ENCODE measurements at regions not wholly inside any gene's neighbourhood (a gene's known extent, or its start where the extent isn't known, plus 50 kb on each side); places are given as distances from the start of the nearest gene placed in this dataset.
"Not testable (repeated sequence)": the region's sequence is repeated elsewhere in the genome, so short reads cannot be mapped to it uniquely, and the experiment has no call there.

- no peak for DNase-seq
Observed at GRCh38 chr7:126177782-126178181, 1075.0 kb downstream of the GRM8 start.

GRCh38 chr7:126166645-126167044 lies 1086.1 kb downstream of the GRM8 start:
- DNase-seq, result no peak

DNA sequence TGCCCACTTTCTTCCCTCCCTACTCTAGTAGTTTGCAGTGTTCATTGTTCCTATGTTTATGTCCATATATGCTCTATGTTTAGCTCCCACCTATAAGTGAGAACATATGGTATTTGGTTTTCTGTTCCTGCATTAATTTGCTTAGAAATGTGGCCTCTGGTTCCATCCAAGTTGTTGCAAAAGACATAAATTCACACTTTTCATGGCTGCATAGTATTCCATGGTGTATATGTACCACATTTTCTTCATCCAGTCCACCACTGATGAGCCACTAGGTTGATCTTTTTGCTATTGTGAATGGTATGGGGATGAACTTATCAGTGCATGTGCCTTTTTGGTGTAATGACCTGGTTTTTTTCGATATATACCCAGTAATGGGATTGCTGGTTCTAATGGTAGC lies 1089.1 kb downstream of the GRM8 start:
- DNase-seq, result no peak

DNA sequence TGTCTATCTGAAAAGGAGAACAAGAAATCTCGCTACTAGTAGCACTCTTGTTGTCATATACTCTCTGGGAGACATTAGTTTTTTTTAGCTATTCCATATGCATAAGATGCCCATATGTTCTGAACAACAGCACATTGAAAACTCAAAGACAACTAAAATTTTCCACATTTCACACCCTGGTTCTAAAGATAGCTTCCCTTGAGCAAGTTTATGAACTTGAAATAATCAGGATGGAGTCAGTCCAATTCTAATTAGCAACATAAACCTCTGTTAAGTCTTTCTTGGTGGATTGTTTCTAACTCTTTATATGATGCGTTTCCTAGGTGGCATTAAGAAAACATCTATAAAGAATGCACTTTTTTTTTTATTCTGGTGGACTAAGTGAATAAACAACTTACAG lies 1095.3 kb downstream of the GRM8 start:
- DNase-seq, result no peak

- no peak for DNase-seq
Observed at GRCh38 chr7:126150278-126150958, 1102.3 kb downstream of the GRM8 start.

GRCh38 chr7:126140858-126141466 lies 1111.8 kb downstream of the GRM8 start:
- no peak for DNase-seq

DNA sequence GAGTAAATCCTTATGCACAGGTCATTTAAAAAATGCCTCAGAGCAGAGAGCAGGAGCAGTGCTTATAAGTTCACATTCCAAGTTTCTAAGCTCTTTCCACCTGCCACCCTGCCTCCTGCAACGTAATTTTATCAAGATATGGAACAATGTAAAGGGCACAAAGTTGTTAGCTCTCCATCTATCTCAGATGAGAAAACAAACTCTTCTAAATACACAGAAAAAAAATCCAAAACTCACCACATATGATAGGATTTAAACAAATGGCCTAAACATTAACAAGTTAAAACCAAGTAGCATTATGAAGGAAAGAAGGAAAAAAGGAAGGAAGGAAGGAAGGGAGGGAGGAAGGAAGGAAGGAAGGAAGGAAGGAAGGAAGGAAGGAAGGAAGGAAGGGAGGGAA lies 1132.8 kb downstream of the GRM8 start:
- no peak for DNase-seq

GRCh38 chr7:126103582-126103981 lies 1149.2 kb downstream of the GRM8 start:
- no peak for DNase-seq

- DNase-seq, result no peak
Observed at GRCh38 chr7:126083014-126083413, 1153.4 kb upstream of the POT1 start.

- DNase-seq, result no peak
Observed at GRCh38 chr7:126079581-126079980, 1150.0 kb upstream of the POT1 start.

DNA sequence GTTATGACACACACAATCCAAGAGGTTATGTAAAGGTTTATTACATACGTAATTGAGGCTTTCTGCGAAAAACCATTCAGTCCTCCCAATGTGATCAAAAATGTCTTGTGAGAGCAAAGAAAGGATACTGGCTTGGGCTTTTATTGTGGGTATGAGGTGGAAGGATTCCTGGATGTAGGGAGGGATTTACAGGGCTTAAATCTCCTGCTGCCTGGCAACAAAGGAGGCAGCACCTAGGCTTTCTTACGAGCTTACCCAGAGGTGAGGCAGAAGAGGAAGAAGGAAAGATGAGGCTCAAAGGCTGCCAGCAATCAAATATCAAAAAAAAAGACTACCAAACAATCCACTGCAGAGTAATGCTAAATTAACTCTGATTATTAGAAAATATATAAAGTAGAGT lies 1149.5 kb upstream of the POT1 start:
- no peak for DNase-seq

DNA sequence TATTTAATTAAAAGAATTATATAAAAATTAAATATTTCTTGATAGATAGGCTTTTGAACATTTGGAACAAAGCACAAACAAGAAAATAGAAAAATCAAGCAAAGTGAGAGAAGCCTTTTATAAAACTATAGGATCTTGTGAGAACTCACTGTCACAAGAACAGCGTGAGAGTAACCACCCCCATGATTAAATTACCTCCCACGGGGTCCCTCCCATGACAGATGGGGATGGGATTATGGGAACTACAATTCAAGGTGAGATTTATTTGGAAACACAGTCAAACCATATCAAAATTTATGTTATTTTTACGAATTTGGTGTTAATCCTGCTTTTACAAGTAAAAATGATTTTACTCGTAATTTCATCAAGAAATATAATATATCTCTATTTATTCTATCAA lies 1136.1 kb upstream of the POT1 start:
- DNase-seq, result no peak

DNA sequence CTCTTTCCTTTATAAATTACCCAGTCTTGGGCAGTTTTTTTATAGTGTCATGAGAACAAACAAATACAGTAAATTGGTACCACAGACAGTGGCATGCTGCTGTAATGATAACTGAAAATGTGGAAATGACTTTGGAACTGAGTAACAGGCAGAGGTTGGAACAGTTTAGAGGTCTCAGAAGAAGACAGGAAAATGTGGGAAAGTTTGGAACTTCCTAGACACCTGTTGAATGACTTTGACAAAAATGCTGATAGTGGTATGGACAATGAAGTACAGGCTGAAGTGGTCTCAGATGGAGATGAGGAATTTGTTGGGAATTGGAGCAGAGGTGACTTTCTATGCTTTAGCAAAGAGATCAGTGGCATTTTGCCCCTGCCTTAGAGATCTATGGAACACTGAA lies 1128.4 kb upstream of the POT1 start:
- DNase-seq, result no peak

DNA sequence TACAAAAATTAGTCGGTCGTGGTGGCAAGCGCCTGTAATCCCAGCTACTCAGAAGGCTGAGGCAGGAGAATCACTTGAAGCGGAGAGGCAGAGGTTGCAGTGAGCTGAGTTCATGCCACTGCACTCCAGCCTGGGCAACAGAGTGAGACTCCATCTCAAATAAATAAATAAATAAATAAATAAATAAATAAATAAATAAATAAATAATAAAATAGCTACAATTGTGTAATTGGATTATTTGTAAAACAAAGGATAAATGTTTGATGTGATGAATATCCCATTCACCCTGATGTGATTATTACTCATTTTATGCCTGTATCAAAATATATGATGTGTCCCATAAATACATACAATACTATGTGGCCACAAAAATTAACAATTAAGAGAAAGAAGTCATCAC lies 1127.0 kb upstream of the POT1 start:
- DNase-seq, result not testable (repeated sequence)

GRCh38 chr7:126052229-126052628 lies 1122.6 kb upstream of the POT1 start:
- DNase-seq, result no peak

DNA sequence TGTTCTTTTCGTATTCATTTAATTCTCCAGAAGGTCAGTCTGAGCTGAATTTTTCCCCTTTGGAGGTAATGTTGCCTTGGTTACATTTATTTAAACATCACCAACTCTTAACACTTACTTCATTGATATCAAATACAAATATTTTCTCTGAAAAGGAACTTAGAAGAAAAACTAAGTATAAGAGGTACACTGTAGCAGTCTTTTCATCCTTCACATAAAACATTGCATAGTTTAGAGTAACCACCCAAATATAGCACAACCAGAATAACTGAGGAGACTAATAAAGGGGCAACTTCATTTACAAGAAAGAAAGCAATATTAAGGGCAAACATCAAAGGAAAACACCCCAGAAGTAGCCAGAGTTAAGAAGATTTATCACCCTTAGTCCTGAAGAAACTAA lies 1115.0 kb upstream of the POT1 start:
- no peak for DNase-seq

- no peak for DNase-seq
Observed at GRCh38 chr7:126041472-126041871, 1111.8 kb upstream of the POT1 start.

DNA sequence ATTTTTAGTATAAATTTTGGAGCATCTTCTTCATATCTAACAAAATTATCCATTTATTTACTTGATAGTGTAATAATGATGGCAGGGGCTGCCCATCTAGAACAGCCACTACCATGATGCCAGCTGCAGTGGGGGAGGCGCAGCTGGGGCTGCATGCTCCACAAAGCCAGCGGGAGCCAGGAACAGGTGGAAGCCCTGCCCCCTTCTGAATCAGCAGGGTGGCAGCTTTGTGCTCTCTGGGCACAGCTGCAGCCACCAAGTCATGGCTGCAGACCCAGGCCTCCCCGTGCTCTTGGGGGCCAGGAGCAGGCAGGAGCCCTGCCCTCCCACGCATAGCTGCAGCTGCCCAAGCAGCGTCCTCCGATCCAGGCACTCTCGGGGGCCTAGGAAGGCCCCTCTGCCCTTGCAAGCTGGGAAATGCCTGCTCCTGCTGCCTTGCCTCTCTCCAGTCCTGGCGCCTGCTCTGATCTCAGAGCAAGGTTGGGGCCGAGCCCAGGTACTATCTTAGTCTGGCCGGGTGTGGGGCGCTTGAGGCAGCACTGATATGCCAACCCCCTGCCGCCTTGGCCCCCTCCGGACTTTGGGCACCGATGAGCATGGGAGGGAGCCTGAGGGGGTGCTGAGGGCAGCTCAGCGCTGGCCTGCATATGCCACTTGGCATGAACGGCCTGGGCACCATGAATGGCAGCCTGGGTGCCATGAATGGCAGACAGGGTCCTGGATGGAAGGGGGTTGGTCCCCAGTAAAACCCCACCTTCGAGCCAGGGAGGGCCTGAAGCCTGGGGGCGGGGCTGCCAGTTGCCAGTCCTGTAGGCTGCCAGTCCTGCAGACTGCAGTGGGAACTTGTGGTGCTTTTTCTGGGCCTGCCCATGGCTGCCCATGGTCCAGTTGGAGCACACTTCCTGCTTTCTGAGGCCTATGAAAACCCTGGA lies 1110.8 kb upstream of the POT1 start:
- DNase-seq, result no peak

- no peak for DNase-seq
Observed at GRCh38 chr7:126026421-126027088, 1096.9 kb upstream of the POT1 start.

DNA sequence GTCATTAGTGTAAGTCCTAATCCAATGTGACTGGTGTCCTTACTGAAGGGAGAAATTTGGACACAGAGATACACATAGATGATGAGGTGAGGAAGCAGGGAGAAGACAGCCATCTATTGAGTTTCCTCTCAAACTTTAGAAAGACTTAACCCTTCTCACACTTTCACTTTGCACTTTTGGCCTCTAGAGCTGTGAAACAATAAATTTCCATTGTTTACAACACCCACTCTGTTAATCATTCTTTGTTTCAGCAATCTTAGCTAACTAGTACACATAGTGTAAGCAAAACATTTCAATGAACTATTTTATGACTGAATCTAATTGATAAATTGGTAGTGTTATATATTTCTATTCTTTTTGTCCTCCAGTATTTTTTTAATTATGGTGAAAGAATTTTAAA lies 1092.8 kb upstream of the POT1 start:
- no peak for DNase-seq

- DNase-seq, result peak; percentile 18
Observed at GRCh38 chr7:126016722-126017121, 1087.1 kb upstream of the POT1 start.

DNA sequence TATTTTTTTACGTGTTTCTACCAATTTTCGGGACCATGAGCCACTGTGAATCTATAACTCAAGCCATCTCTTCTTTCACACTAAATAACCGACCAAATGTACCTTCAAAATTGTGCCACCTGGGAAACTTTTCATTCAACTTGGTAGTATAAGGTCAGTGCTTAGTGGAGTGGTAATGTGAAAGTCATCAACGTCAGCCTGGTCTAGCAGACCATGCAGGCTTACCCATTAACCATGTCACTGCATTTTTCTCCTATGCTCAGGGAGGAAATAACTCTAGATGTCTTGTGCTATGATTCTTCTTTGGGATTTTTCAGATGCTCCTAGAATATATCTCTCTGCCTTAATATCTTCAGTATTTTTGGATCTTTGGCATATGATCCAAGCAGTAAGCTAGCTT lies 1075.4 kb upstream of the POT1 start:
- no peak for DNase-seq

GRCh38 chr7:126001349-126001748 lies 1071.7 kb upstream of the POT1 start:
- no peak for DNase-seq
